ENCODE measurements at regions not wholly inside any gene's neighbourhood (a gene's known extent, or its start where the extent isn't known, plus 50 kb on each side); places are given as distances from the start of the nearest gene placed in this dataset.

DNA sequence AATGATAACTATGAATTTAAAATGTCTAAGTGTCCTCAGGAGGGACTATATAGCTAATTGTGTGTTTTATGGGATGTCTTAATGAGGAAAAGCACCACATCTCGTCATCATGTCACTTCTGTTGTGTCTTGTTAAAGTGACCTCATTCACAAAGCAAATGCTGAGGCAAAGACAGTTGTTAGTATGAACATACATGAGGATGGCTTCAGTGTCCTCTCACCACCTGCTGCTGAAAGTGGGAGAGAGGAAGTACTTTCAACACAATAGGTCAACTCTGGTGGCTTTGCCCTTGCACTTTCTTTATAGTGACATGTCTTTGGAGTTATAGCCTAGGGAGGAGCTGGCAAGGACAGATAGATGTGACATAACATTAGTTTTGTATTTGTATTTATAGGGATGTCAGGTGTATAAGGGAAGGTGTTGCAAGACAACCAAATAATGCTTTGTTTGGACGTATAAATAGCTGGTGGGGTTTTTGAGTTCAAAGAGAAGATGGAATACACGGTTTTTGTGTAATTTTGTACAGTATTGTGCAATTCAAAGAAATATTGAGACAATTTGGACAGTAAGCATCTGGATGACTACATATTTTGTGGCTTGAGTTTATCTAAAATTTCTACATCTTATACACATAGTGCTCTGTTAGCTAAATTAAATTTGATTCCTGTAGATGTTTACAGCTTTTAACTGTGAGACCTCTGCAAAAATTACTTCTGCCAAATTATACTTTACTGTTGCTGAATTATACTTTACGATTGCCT, 131.7 kb upstream of the ATP2B1 start:
- Histone ChIP-seq H3K9me2 (replicated peaks; ENCODE audit: insufficient read depth, low read length) (no peaks in the 10 kb centered on the region), H3K27ac (ENCODE audit: low read depth, low read length) (no peak overlapping the region), H3K9me3 (ENCODE audit: insufficient read depth, low read length) (no peaks in the 10 kb centered on the region), H2AFZ (ENCODE audit: low read depth, low read length, severe bottlenecking) (no peak overlapping the region), H3K4me3 (ENCODE audit: insufficient read depth, low read length, poor library complexity, severe bottlenecking) (no peak overlapping the region), H3K9ac (ENCODE audit: low read length) (no peak overlapping the region), H3F3A (ENCODE audit: insufficient read depth) (no peaks in the 10 kb centered on the region), H3K79me2 (ENCODE audit: insufficient read depth, low read length) (no peaks in the 10 kb centered on the region), H3K4me2 (ENCODE audit: low read depth, low read length, poor library complexity, severe bottlenecking) (no peak overlapping the region), H4K20me1 (ENCODE audit: low read depth, low read length) (no peaks in the 10 kb centered on the region), H3K27me3 (ENCODE audit: low read length) (no peaks in the 10 kb centered on the region), H3K36me3 (ENCODE audit: low read length) (no peaks in the 10 kb centered on the region)
- TF ChIP-seq, protein P1, sequence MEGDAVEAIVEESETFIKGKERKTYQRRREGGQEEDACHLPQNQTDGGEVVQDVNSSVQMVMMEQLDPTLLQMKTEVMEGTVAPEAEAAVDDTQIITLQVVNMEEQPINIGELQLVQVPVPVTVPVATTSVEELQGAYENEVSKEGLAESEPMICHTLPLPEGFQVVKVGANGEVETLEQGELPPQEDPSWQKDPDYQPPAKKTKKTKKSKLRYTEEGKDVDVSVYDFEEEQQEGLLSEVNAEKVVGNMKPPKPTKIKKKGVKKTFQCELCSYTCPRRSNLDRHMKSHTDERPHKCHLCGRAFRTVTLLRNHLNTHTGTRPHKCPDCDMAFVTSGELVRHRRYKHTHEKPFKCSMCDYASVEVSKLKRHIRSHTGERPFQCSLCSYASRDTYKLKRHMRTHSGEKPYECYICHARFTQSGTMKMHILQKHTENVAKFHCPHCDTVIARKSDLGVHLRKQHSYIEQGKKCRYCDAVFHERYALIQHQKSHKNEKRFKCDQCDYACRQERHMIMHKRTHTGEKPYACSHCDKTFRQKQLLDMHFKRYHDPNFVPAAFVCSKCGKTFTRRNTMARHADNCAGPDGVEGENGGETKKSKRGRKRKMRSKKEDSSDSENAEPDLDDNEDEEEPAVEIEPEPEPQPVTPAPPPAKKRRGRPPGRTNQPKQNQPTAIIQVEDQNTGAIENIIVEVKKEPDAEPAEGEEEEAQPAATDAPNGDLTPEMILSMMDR (IDR thresholded peaks at IDR 0.05; ENCODE audit: insufficient read depth, low read length, poor library complexity, severe bottlenecking) = no peak
- no peak for TF ChIP-seq EZH2phosphoT487 (conservative IDR thresholded peaks at IDR 0.05; ENCODE audit: low read length)

DNA sequence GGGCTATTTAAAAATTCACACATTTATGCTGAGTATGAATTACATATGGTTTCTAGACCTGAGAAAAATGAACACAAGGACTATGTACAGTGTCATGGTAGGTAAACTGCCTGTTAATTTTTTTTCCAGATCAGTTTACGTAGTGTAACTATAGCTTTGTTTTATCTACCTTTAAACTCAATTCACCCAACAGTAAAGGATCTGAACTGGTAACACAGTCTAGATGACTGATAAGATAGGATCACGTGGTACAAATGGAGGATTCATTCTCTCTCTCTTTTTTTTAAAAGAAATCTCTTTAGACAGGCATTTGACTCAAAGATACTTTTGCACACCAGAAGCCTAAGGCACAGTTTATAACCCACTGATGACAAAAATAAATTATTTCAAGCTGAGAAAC, 130.8 kb upstream of the ATP2B1 start:
- no peak overlapping the region for H3K27ac ChIP-seq (ENCODE audit: low read depth, low read length)
- H3K27me3 ChIP-seq (ENCODE audit: low read length) = no peaks in the 10 kb centered on the region
- H3K9ac ChIP-seq (ENCODE audit: low read length) = no peak overlapping the region
- no peaks in the 10 kb centered on the region for H3K79me2 ChIP-seq (ENCODE audit: insufficient read depth, low read length)
- no peaks in the 10 kb centered on the region for H3F3A ChIP-seq (ENCODE audit: insufficient read depth)
- no peaks in the 10 kb centered on the region for H3K9me3 ChIP-seq (ENCODE audit: insufficient read depth, low read length)
- H2AFZ ChIP-seq (ENCODE audit: low read depth, low read length, severe bottlenecking) = no peak overlapping the region
- no peak for TF ChIP-seq EZH2phosphoT487 (conservative IDR thresholded peaks at IDR 0.05; ENCODE audit: low read length)
- TF ChIP-seq, protein P1 (IDR thresholded peaks at IDR 0.05; ENCODE audit: insufficient read depth, low read length, poor library complexity, severe bottlenecking) = no peak
- H3K4me2 ChIP-seq (ENCODE audit: low read depth, low read length, poor library complexity, severe bottlenecking) = no peak overlapping the region
- H3K9me2 ChIP-seq (replicated peaks; ENCODE audit: insufficient read depth, low read length) = no peaks in the 10 kb centered on the region
- no peak overlapping the region for H3K4me3 ChIP-seq (ENCODE audit: insufficient read depth, low read length, poor library complexity, severe bottlenecking)
- H4K20me1 ChIP-seq (ENCODE audit: low read depth, low read length) = no peaks in the 10 kb centered on the region
- H3K36me3 ChIP-seq (ENCODE audit: low read length) = no peaks in the 10 kb centered on the region

DNA sequence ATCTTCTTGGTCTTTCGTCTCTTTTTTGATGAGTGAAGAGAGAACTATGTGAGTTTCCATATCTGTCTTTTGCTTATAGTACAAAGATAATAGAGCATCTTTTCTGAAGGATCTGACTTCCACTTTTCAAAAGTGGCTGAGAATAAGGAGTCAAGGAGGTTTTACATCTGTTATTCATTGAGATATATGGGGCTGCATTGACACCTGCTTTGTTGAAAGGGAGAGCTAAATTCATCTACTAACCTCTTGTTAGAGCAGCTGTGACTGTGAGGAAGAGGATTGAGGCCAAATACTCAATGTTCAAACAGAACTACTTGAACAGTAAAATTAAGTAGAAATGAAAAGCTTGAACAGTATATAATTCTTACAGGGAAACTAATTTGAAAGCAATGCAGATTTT, 130.2 kb upstream of the ATP2B1 start:
- Histone ChIP-seq H3K9ac (ENCODE audit: low read length) (no peak overlapping the region), H2AFZ (ENCODE audit: low read depth, low read length, severe bottlenecking) (no peak overlapping the region), H3K27ac (ENCODE audit: low read depth, low read length) (no peak overlapping the region), H3K4me2 (ENCODE audit: low read depth, low read length, poor library complexity, severe bottlenecking) (no peak overlapping the region), H3K36me3 (ENCODE audit: low read length) (no peaks in the 10 kb centered on the region), H3K9me2 (replicated peaks; ENCODE audit: insufficient read depth, low read length) (no peaks in the 10 kb centered on the region), H4K20me1 (ENCODE audit: low read depth, low read length) (no peaks in the 10 kb centered on the region), H3K27me3 (ENCODE audit: low read length) (no peaks in the 10 kb centered on the region), H3K9me3 (ENCODE audit: insufficient read depth, low read length) (no peaks in the 10 kb centered on the region), H3F3A (ENCODE audit: insufficient read depth) (no peaks in the 10 kb centered on the region), H3K79me2 (ENCODE audit: insufficient read depth, low read length) (no peaks in the 10 kb centered on the region), H3K4me3 (ENCODE audit: insufficient read depth, low read length, poor library complexity, severe bottlenecking) (no peak overlapping the region)
- TF ChIP-seq, protein P1 (IDR thresholded peaks at IDR 0.05; ENCODE audit: insufficient read depth, low read length, poor library complexity, severe bottlenecking) = no peak
- TF ChIP-seq EZH2phosphoT487 (conservative IDR thresholded peaks at IDR 0.05; ENCODE audit: low read length) = no peak
